ENCODE measurements at regions not wholly inside any gene's neighbourhood (a gene's known extent, or its start where the extent isn't known, plus 50 kb on each side); places are given as distances from the start of the nearest gene placed in this dataset.
A peak's percentile ranks its signal among the peaks of the same experiment; 100 is the strongest.

GRCh38 chr15:77557564-77557963 lies 75.1 kb downstream of the LINGO1 start:
- DNase-seq, result no peak

DNA sequence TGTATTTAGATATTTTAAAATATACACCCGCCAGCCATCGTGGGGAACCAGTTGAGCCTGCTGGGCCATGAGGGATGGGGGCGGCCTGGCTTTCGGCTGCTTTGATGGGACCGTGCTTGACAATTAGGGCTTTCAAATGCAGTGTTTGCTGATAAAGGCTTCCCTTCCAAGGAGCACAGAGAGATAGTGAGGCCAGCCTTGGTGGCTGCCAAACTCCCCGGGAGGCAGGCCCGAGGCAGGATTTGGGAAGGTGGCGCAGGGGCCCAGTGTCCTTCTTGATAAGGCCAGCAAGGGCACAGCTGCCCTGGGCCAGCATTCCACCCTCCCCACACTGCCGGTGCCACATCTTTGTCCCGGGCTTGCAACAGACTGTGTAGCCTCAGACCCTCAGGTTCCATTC lies 75.6 kb downstream of the LINGO1 start:
- no peak for DNase-seq

- DNase-seq, result no peak
Observed at GRCh38 chr15:77556622-77557021, 76.1 kb downstream of the LINGO1 start.

DNA sequence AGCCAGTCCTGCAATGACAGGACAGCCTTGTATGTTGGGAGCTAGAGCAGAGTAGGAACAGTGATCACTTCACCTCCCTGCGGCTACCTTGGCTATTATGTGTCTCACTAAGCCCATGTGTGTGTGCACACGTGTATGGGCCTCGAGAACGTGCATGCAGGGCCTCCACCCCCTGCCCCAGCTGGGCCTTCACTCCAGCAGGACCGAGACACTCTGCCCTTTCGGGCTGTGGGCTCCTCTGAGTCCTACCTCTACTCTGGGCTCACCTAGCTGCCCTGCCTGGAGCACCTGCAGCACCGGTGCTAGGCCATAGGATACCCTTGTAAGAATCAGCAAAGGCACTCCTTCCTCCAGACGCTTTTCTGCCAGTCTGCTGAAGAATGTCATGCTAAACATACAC lies 77.5 kb downstream of the LINGO1 start:
- no peak for DNase-seq

DNA sequence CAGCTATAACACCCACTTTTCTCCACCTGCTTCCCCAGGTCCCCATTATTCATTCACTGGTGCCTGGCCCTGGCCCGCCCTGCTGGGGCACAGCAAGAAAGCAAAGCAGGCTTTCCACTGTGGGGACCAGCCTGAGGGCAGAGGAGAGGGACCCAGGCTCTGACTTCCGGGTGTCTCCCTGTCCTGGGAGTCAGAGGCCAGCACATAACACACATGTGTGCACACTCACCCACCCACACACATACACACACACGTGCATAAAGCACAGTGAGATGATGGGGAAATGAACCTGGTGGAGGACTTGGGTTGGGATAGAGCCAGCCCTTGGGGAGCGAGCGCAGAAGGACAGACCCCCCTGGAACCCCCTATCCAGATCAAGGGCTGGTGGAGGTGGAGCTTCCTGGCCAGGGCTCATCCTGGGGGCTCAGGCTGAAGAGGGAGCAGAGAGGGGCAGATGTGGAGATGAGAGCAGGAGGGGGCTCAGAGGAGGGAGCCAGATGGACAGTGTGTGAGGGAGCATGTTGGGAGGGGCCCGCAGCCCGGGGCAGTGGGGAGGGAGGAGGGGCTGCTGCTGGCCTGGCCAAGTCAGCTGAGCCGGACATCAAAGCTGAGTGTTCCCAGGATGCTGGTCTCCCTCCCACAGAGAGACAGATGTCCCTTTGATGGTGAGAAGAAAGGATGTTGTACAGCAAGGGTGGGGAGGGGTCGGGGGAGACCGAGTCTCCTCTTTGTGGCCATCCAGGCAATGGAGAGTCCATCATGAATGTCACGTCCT lies 78.2 kb downstream of the LINGO1 start:
- DNase-seq, result no peak

DNA sequence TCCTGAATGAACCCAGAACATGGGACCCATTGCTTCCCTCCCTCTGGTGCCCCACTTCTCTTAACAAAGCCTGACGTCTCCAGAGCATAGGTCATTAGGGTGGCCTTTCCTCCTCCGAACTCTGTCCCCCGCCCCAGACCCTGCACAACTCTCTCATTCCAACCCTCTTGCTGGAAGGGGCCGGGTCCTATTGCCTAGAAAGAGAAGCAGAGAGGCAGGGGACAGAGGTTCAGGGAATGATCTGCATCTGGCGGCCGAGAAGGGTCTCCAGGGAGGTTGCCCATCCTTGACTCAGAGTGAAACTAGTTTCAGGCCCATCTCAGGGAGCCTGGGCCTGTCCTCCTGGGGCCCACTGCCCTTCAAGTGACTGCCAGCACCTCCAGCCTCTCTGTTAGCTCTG lies 79.0 kb downstream of the LINGO1 start:
- no peak for DNase-seq

- DNase-seq, result no peak
Observed at GRCh38 chr15:77553257-77553656, 79.5 kb downstream of the LINGO1 start.

DNA sequence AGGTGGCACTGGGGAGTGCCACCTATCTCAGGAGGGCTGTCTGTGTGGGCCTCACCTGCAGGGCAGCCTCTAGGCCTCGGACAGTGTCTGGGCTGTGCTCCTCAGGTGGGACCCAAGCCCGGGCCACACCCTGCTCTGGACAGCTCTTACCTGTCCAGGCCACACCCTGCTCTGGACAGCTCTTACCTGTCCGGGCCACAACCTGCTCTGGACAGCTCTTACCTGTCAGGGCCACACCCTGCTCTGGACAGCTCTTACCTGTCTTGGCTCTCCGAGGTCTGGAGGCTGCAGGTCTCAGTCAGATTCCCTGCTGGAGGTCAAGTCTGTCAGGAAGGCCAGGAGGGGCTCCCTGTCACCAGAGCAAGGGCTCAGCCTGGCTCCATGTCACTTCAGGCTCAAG lies 80.6 kb downstream of the LINGO1 start:
- no peak for DNase-seq

GRCh38 chr15:77550301-77551251 lies 82.1 kb downstream of the LINGO1 start:
- DNase-seq, result no peak

DNA sequence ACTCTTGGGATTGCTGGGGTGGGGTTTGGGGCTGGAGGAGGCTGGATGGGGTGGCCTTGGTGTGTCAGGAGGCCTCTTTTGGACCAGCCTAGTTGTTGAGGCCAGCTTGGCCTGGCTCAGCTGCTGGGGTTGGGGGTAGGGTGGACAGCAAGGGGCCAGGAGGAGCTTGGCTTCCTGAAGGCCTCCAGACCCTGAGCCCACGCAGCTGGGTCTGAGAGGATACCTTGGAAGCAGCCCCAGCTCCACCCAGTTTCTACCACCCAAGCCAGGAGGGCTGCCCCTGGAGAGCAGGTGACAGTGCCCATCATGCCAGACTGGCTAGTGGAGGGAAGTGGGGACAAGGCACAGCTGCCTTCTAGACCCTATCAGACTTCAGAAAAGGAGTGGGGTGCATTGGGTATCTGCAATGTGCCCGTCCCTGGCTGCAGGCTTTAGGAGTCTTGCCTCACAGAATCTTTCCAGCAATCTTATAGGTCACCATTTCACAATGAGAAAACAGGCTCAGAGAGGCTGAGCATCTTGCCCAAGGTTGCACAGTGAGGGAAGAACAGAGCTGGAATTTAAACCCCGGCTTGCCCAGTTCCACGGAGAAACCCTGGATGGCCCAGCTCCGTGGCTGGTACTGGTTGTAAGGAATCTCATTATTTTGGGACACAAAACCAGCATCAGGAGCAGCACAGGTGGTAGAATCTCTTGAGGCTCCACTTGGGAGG lies 83.0 kb downstream of the LINGO1 start:
- no peak for DNase-seq

DNA sequence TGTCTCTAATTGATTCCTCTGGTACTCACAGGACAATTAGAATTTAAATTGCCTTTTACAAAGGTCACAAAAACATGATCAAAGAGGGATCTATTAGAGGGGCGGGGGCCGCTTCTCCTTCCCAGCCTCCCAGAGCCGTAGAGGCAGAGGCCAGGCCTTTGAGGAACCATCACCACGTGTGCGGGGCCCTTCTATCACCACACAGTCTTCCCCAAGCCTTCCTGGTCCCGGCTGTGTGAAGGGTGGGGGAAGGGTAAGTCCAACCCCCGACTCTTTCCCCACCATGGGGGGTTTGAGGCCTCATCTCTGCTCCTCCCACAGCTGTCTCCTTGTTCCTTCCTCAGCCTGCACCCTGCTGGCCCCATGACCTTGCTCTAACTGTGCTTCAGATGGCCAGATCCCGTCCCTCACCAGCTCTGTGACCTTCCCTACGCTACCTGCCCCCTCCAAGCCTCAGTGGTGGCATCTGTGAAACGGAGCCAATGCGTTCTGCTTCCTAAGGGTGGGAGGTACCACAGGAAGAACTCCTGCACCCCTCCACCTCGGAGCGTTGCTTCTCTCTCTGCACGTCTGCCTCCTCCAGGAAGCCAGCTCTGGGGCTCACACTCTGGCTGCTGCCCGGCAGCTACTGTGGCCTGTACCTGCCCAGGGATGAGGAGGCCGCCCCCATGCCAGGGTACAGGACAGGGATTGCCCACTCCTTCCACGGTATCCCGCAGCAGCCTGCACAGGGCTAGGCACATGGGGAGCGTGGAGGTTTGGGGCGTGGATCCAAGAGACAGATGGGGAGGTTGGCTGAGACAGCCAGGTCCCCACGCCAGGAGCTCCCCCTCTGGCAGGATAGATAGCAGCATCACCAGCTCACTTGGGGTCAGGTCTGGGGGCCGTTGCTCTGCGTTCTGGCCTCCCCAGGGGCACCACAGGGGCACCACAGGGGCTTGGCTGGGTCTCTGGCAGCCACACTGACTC lies 83.8 kb downstream of the LINGO1 start:
- no peak for DNase-seq

DNA sequence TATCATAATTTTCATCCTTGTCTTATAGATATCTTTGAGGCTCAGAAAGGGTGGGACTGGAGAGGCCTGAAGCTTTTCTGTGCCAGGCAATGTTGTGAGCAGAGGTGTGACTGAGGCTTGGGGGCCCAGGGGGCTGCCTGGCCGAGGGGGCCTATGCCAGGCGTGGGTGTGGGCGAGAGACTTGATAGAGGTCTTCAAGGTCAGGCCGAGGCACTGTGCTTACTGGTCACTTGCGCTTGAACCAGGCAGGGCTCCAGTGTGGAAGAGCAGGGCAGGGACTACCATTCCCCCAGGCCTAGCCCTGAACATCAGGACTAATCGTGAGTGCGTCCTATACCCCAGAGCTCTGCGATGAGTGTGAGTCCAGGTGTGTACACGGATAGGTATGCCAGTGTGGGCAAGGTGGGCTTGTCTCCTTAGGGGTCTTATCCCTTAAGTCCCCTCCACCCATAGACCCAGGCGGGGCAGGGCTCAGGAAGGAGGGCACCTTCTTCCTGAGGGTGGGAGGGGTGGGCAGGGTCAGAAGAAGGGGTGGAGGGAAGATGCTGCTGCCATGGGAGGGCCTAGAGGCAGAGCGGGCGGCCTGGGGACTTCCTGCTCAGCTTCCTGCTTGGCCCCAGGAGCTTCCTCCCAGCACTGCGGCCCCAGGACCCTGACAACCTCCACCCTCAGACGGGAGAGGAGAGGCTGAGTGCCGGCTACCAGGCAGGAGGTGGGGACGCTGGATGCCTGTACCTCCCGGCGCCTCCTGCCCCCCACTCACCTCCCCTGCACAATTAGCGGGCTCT lies 84.7 kb downstream of the LINGO1 start:
- DNase-seq, result no peak

- DNase-seq, result no peak
Observed at GRCh38 chr15:77546870-77547269, 85.8 kb downstream of the LINGO1 start.

DNA sequence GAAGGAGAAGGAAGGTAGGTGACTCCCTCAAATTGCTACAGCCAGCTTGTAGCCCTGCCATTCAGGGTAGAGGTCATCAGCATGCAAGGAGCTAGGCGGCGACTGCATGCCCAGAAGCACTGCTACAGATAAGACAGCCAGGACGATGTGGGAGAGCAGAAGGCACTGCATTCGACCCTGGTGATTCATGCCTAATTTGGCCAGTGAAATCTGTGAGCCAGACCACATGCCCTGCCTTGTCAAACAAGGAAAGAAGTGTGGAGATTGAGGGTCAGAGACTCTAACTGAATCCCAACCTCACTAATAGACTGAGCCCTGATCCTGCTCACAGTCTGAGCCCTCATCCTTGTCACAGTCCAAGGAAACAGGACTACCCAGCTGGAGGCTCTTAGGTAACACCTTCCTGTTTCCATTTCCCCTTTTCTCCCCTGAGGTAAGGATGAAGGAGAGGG lies 86.6 kb downstream of the LINGO1 start:
- DNase-seq, result no peak

- no peak for DNase-seq
Observed at GRCh38 chr15:77545058-77545457, 87.7 kb downstream of the LINGO1 start.

GRCh38 chr15:77544162-77544561 lies 88.5 kb downstream of the LINGO1 start:
- no peak for DNase-seq

DNA sequence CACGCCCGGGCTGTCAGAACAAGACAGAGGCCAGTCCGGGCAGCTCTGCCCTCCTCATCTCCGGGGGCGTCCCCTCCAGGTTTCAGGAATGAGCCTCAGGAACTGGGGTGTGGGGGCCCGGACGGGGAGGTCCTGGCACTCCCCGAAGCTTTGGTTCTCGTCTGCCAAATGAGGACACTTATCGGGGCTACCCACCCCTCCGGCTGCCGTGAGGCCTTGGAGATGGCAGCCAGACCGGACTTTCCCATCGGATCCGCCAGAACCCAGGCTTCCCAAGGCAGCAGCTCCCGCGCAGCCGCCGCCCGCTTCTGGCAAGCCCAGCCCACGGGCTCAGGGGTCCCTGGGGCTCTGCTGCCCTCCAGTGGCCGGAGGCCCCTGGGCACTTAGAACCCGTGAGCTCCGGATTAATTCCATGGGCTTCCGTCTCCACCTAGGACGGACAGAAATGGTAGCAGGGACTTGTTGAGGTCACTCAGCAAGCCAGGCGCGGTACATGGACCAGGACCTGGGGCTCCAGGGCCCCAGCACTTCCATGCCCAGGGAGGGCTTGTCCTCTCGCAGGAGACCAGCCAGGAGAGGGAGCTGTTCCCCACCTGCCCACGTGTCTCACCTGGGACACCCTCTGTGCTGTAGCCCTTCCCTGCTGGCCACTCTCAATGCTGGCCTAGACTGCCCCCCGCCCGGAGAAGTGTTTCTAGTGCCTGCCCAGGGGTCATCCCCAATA lies 89.4 kb downstream of the LINGO1 start:
- peak; percentile 47 to 61 (median 50) for DNase-seq

DNA sequence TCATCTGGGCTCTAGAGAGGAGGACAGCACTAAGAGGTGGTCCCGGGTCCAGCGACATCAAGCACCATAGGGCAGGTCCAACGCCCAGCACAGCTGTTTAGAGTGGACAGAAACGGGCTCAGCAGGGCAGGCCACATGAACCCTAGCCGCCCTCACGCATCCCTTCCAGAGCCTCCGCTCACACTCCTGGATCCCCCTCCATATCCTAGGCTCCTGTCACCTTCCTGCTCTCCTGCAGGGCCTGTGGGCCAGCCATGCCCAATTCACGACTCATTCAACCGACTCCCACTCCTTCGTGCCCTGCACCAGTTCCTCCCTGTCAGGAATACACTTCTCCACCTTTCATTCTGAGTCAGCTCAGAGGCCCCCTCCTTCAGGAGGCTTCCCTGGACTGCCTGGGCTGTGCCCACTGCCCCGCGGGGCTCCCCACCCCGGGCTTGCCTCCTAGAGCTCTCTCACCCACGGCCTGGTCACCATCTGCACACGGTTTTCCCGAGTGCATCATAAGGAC lies 90.2 kb downstream of the LINGO1 start:
- DNase-seq, result no peak

GRCh38 chr15:77541421-77542181 lies 91.1 kb downstream of the LINGO1 start:
- DNase-seq, result no peak
